SK-N-SH (cell line): ENCODE measurements at regions not wholly inside any gene's neighbourhood (a gene's known extent, or its start where the extent isn't known, plus 50 kb on each side); places are given as distances from the start of the nearest gene placed in this dataset.
"Not testable (repeated sequence)": the region's sequence is repeated elsewhere in the genome, so short reads cannot be mapped to it uniquely, and the experiment has no call there.

Experiments used
- CTCF ChIA-PET: fragments of 300-600, 350-600 bp; formaldehyde crosslinking; extraction: SDS; loops from one replicate; lab custom pipeline; 2021; lab: Yijun Ruan, JAX
- POLR2A ChIA-PET: fragments of 350-600 bp; sonication (Branson Sonifier 250); formaldehyde crosslinking; extraction: SDS; loops from one replicate; lab custom pipeline; 2020; ENCODE audit warnings: antibody characterized with exemption, inconsistent platforms; lab: Yijun Ruan, JAX
- DNase-seq: peaks from one replicate; pipeline ENCODE4 v3.0.0; 2012
- H2AFZ ChIP-seq: fragments of 200-600 bp; sonication (generic); 2 replicates; pipeline ENCODE4 v1.8.1; 2016; ENCODE audit warnings: antibody characterized with exemption, mild to moderate bottlenecking, low read depth
- H3F3A ChIP-seq: fragments of 200-600 bp; sonication (generic); replicated peaks from 2 replicates; pipeline ENCODE3; 2016; ENCODE audit warnings: antibody characterized with exemption, mild to moderate bottlenecking; ENCODE audit not compliant: insufficient read depth
- H3K27ac ChIP-seq, 2 experiments: fragments of 200-500 bp in 1 of 2; fragments of 200-600 bp in 1 of 2; sonication (Bioruptor generic) in 1 of 2; sonication (generic), shearing (Covaris generic) in 1 of 2; 2 replicates each; pipeline versions ENCODE4 v1.5.1 to v1.6.1; 2014 to 2016; ENCODE audit warnings: low read depth in 2 of 2, inconsistent platforms in 1 of 2, low read length in 1 of 2, mild to moderate bottlenecking in 1 of 2, mixed read lengths in 1 of 2
- H3K27me3 ChIP-seq: fragments of 200-600 bp; sonication (generic), shearing (Covaris generic); 2 replicates; pipeline ENCODE4 v1.6.1; 2016; ENCODE audit warnings: mixed run types; ENCODE audit not compliant: insufficient read depth
- H3K36me3 ChIP-seq, 2 experiments: fragments of 200-500 bp in 1 of 2; fragments of 200-600 bp in 1 of 2; sonication (Bioruptor generic) in 1 of 2; sonication (generic) in 1 of 2; replicated peaks in 1 of 2; 2 replicates each; pipeline versions ENCODE3 to v1.5.1; 2014 to 2016; ENCODE audit warnings: low read length in 1 of 2, mild to moderate bottlenecking in 1 of 2; ENCODE audit not compliant: insufficient read depth in 2 of 2, control insufficient read depth in 1 of 2
- H3K4me1 ChIP-seq, 2 experiments: fragments of 200-500 bp in 1 of 2; fragments of 200-600 bp in 1 of 2; sonication (Bioruptor generic) in 1 of 2; sonication (generic), shearing (Covaris generic) in 1 of 2; 2 replicates each; pipeline versions ENCODE4 v1.5.1 to v1.6.1; 2014 to 2016; ENCODE audit warnings: low read depth in 1 of 2, low read length in 1 of 2, mixed run types in 1 of 2; ENCODE audit not compliant: insufficient read depth in 2 of 2, control insufficient read depth in 1 of 2
- H3K4me2 ChIP-seq: fragments of 200-600 bp; sonication (generic), shearing (Covaris generic); 2 replicates; pipeline ENCODE4 v1.6.1; 2017; ENCODE audit warnings: mixed run types
- H3K4me3 ChIP-seq, 2 experiments: fragments of 200-500 bp in 1 of 2; fragments of 200-600 bp in 1 of 2; sonication (Bioruptor generic) in 1 of 2; sonication (generic), shearing (Covaris generic) in 1 of 2; 2 replicates each; pipeline versions ENCODE4 v1.5.1 to v1.8.1; 2014 to 2016; ENCODE audit warnings: low read depth in 2 of 2, inconsistent platforms in 1 of 2, low read length in 1 of 2, mild to moderate bottlenecking in 1 of 2, mixed read lengths in 1 of 2, moderate library complexity in 1 of 2
- H3K79me2 ChIP-seq: fragments of 200-600 bp; sonication (generic); 2 replicates; pipeline ENCODE4 v1.8.1; 2017; ENCODE audit warnings: mild to moderate bottlenecking; ENCODE audit not compliant: insufficient read depth
- H3K9ac ChIP-seq: fragments of 200-600 bp; sonication (generic); 2 replicates; pipeline ENCODE4 v1.6.1; 2017; ENCODE audit warnings: mixed run types
- H3K9me2 ChIP-seq: fragments of 200-600 bp; sonication (generic); 2 replicates; pipeline ENCODE4 v1.6.1; 2017; ENCODE audit warnings: mixed run types
- H3K9me3 ChIP-seq: fragments of 200-600 bp; sonication (generic); 2 replicates; pipeline ENCODE4 v1.6.1; 2017; ENCODE audit warnings: mixed run types, mild to moderate bottlenecking, moderate library complexity
- H4K20me1 ChIP-seq: fragments of 200-600 bp; sonication (generic); 2 replicates; pipeline ENCODE4 v1.6.1; 2017; ENCODE audit warnings: mild to moderate bottlenecking, mixed run types; ENCODE audit not compliant: insufficient read depth
- CHD2 ChIP-seq: fragments of 150-350 bp; IDR thresholded peaks from 2 replicates; pipeline ENCODE4 v1.6.1; 2018; ENCODE audit warnings: low read length; ENCODE audit not compliant: partially characterized antibody
- EZH2phosphoT487 ChIP-seq: fragments of 200-600 bp; sonication (generic); IDR thresholded peaks from 2 replicates; pipeline ENCODE4 v1.6.1; 2017; ENCODE audit warnings: low read depth, mixed run types, mild to moderate bottlenecking, antibody characterized with exemption, moderate library complexity, borderline replicate concordance
- FOSL2 ChIP-seq: IDR thresholded peaks from 2 replicates; pipeline ENCODE4 v1.4.0; 2012; ENCODE audit warnings: low read depth, mild to moderate bottlenecking, moderate library complexity, borderline replicate concordance
- FOXJ3 ChIP-seq: sonication (generic); formaldehyde crosslinking; IDR thresholded peaks from 2 replicates; pipeline ENCODE4 v1.5.1; 2020; ENCODE audit warnings: mild to moderate bottlenecking, missing genetic modification reagents
- GABPA ChIP-seq: IDR thresholded peaks from 2 replicates; pipeline ENCODE4 v1.4.0; 2012; ENCODE audit warnings: low read depth, mild to moderate bottlenecking
- MAX ChIP-seq: IDR thresholded peaks from 2 replicates; pipeline ENCODE4 v1.4.0; 2012; ENCODE audit warnings: low read depth
- MEF2A ChIP-seq: IDR thresholded peaks from 2 replicates; pipeline ENCODE4 v1.4.0; 2012; ENCODE audit warnings: low read depth, borderline replicate concordance
- NRF1 ChIP-seq: IDR thresholded peaks from 2 replicates; pipeline ENCODE4 v1.6.1; 2012; ENCODE audit warnings: low read depth, mild to moderate bottlenecking, low read length
- PBX3 ChIP-seq: IDR thresholded peaks from 2 replicates; pipeline ENCODE4; 2012
- POLR2AphosphoS5 ChIP-seq: IDR thresholded peaks from 2 replicates; pipeline ENCODE4 v1.6.1; 2012; ENCODE audit warnings: low read depth, low read length
- RAD21 ChIP-seq: IDR thresholded peaks from 2 replicates; pipeline ENCODE4 v1.6.1; 2012; ENCODE audit warnings: mild to moderate bottlenecking, low read length
- RCOR1 ChIP-seq: fragments of 150-350 bp; IDR thresholded peaks from 2 replicates; pipeline ENCODE4 v1.6.1; 2017; ENCODE audit warnings: antibody characterized with exemption, low read length
- SIN3A ChIP-seq: IDR thresholded peaks from 2 replicates; pipeline ENCODE4 v1.6.1; 2012; ENCODE audit warnings: low read depth, mild to moderate bottlenecking, low read length, moderate library complexity, borderline replicate concordance
- SMC3 ChIP-seq: IDR thresholded peaks from 2 replicates; pipeline ENCODE4 v1.6.1; 2012; ENCODE audit warnings: low read depth, low read length, improper control_type of control experiment
- TAF1 ChIP-seq: IDR thresholded peaks from 2 replicates; pipeline ENCODE4 v1.6.1; 2012; ENCODE audit warnings: low read depth, mild to moderate bottlenecking, low read length, moderate library complexity, borderline replicate concordance
- TEAD4 ChIP-seq: IDR thresholded peaks from 2 replicates; pipeline ENCODE4 v1.4.0; 2012; ENCODE audit warnings: mild to moderate bottlenecking, borderline replicate concordance; ENCODE audit not compliant: insufficient read depth
- YY1 ChIP-seq: IDR thresholded peaks from 2 replicates; pipeline ENCODE4 v1.4.0; 2012; ENCODE audit warnings: low read depth, mild to moderate bottlenecking
- WGBS: methylation state at CpG from one replicate; pipeline ENCODE4 v1.1.6; 2017; ENCODE audit warnings: low lambda C conversion rate; 5-methylcytosine and 5-hydroxymethylcytosine counted together

- TF ChIP-seq NRF1 (no peak), TEAD4 (no peak), RAD21 (no peak), RCOR1 (no peak), EZH2phosphoT487 (no peak), POLR2AphosphoS5 (no peak), TAF1 (no peak), YY1 (no peak)
These were observed 419.5 kb downstream of the EDEM1 start (continued) for GRCh38 chr3:5606884-5607472.

- Histone ChIP-seq H3K27me3 (no peaks in the 10 kb centered on the region), H3K36me3 (no peaks in the 10 kb centered on the region), H3K4me1 (no peaks in the 10 kb centered on the region), H3K27ac (no peak overlapping the region), H3F3A (no peaks in the 10 kb centered on the region), H3K9me2 (no peaks in the 10 kb centered on the region), H3K4me2 (no peak overlapping the region), H2AFZ (no peak overlapping the region), H3K9me3 (0 out of 2 replicates have a peak, but pooled peaks cover 2% of the 10 kb centered on the region), H3K4me3 (no peak overlapping the region), H3K79me2 (no peaks in the 10 kb centered on the region), H3K9ac (no peak overlapping the region), H4K20me1 (no peaks in the 10 kb centered on the region)
- TF ChIP-seq SMC3: no peak
- TF ChIP-seq GABPA: no peak
- no peak for TF ChIP-seq MAX
- TF ChIP-seq CHD2: no peak
- no peak for TF ChIP-seq MEF2A
- TF ChIP-seq FOSL2: no peak
- no peak for TF ChIP-seq PBX3
- TF ChIP-seq RAD21: no peak
- no peak for TF ChIP-seq SIN3A
- TF ChIP-seq RCOR1: no peak
- TF ChIP-seq FOXJ3 (CRISPR knock-in tag): no peak
- TF ChIP-seq TAF1: no peak
- no peak for TF ChIP-seq NRF1
- ChIA-PET CTCF (no interaction called here), POLR2A (no interaction called here)
- 0% methylated on average over 1 of the region's 1 CpG for WGBS
- DNase-seq: no peak
These were observed 420.1 kb downstream of the EDEM1 start for GRCh38 chr3:5607581-5607980.

GRCh38 chr3:5608971-5609370 is 421.5 kb downstream of the EDEM1 start:
- H3K36me3 ChIP-seq, POLR2A ChIA-PET, H3K27me3 ChIP-seq, H3K4me2 ChIP-seq, H2AFZ ChIP-seq, H4K20me1 ChIP-seq, DNase-seq, H3K9me2 ChIP-seq, CTCF ChIA-PET, H3K4me1 ChIP-seq, H3K4me3 ChIP-seq, H3K79me2 ChIP-seq, H3F3A ChIP-seq, H3K9me3 ChIP-seq, H3K27ac ChIP-seq, H3K9ac ChIP-seq: not testable (repeated sequence)
- 13% methylated on average over 4 of the region's 4 CpGs for WGBS
